HepG2 (cell line): ENCODE measurements at regions not wholly inside any gene's neighbourhood (a gene's known extent, or its start where the extent isn't known, plus 50 kb on each side); places are given as distances from the start of the nearest gene placed in this dataset.

Experiments used
- ATAC-seq: fragments of 200-7000 bp; cut with Tn5 transposase; 3 replicates; pipeline ENCODE4 v1.9.1; 2020; ENCODE audit warnings: mild to moderate bottlenecking, moderate library complexity
- BruUV-seq: library from RNA; stranded (reverse); fragments of 400-500 nt; replicated peaks from 2 replicates; lab custom pipeline; 2021; lab: Mats Ljungman, UMichigan
- CTCF ChIA-PET: fragments of 300-600 bp; formaldehyde crosslinking; extraction: SDS; loops from one replicate; lab custom pipeline; 2021; ENCODE audit warnings: low total read pairs, inconsistent platforms, low intra/inter-chr PET ratio; lab: Yijun Ruan, JAX
- POLR2A ChIA-PET: fragments of 350-600 bp; sonication (Branson Sonifier 250); formaldehyde crosslinking; loops from one replicate; lab custom pipeline; 2020; ENCODE audit warnings: antibody characterized with exemption, inconsistent platforms; lab: Yijun Ruan, JAX
- DNase-seq: peaks from one replicate; pipeline ENCODE4 v3.0.0-alpha.2; 2015; ENCODE audit warnings: low spot score
- FAIRE-seq: peaks from 3 replicates; lab custom pipeline; 2011; peaks lifted over from hg19 to GRCh38; lab: Jason Lieb, UNC
- H2AFZ ChIP-seq: one replicate; pipeline ENCODE4 v1.6.1; 2011; ENCODE audit warnings: low read length, inconsistent platforms
- H3K27ac ChIP-seq: fragments of 300-600 bp; 3 replicates; pipeline ENCODE4 v1.8.0; 2011; ENCODE audit warnings: mixed run types, mild to moderate bottlenecking, mixed read lengths, low read length, inconsistent platforms; ENCODE audit not compliant: insufficient read depth; ENCODE audit errors: extremely low read length
- H3K27me3 ChIP-seq, 2 experiments: fragments of 200-600 bp in 1 of 2; 2 replicates in 1 of 2; 3 replicates in 1 of 2; pipeline versions ENCODE4 v1.6.0 to v1.8.0; 2011; ENCODE audit warnings: low read length in 2 of 2, mild to moderate bottlenecking in 2 of 2, moderate library complexity in 2 of 2, inconsistent platforms in 1 of 2; ENCODE audit not compliant: insufficient read depth in 2 of 2, control insufficient read depth in 1 of 2
- H3K36me3 ChIP-seq, 2 experiments: fragments of 200-600 bp in 1 of 2; replicated peaks in 1 of 2; 2 replicates in 1 of 2; 3 replicates in 1 of 2; pipeline versions ENCODE4 v1.5.1 to v1.8.0; 2011; ENCODE audit warnings: low read length in 2 of 2, inconsistent platforms in 1 of 2; ENCODE audit not compliant: insufficient read depth in 2 of 2, control insufficient read depth in 1 of 2
- H3K4me1 ChIP-seq: 2 replicates; pipeline ENCODE4 v1.5.1; 2012; ENCODE audit warnings: low read length, inconsistent platforms; ENCODE audit not compliant: insufficient read depth
- H3K4me2 ChIP-seq: 2 replicates; pipeline ENCODE4 v1.6.0; 2011; ENCODE audit warnings: low read depth, low read length, inconsistent platforms
- H3K4me3 ChIP-seq, 3 experiments: fragments of 200-600 bp in 1 of 3; sonication (generic), shearing (Covaris generic) in 1 of 3; replicated peaks in 1 of 3; 2 replicates each; pipeline ENCODE4 v1.5.1; 2011 to 2016; ENCODE audit warnings: low read length in 3 of 3, inconsistent platforms in 2 of 3, low read depth in 2 of 3, mild to moderate bottlenecking in 2 of 3, control low read depth in 1 of 3, mixed read lengths in 1 of 3; ENCODE audit not compliant: insufficient read depth in 1 of 3
- H3K79me2 ChIP-seq: one replicate; pipeline ENCODE4 v1.6.1; 2011; ENCODE audit warnings: low read length, inconsistent platforms; ENCODE audit not compliant: insufficient read depth
- H3K9ac ChIP-seq: 2 replicates; pipeline ENCODE4 v1.6.0; 2011; ENCODE audit warnings: mild to moderate bottlenecking, low read depth, low read length, inconsistent platforms; ENCODE audit not compliant: insufficient read depth
- H3K9me3 ChIP-seq: 2 replicates; pipeline ENCODE4 v1.5.1; 2012; ENCODE audit warnings: mild to moderate bottlenecking, low read length
- H4K20me1 ChIP-seq: 2 replicates; pipeline ENCODE4 v1.6.0; 2011; ENCODE audit warnings: inconsistent platforms, mild to moderate bottlenecking, low read length, moderate library complexity; ENCODE audit not compliant: insufficient read depth
- GATAD1 ChIP-seq: IDR thresholded peaks from 2 replicates; pipeline ENCODE4 v1.6.1; 2016; ENCODE audit warnings: missing genetic modification reagents, missing compliant biosample characterization
- KLF11 ChIP-seq: IDR thresholded peaks from 2 replicates; pipeline ENCODE4 v1.6.1; 2016; ENCODE audit warnings: missing compliant biosample characterization
- MZF1 ChIP-seq: sonication (generic); formaldehyde crosslinking; IDR thresholded peaks from 2 replicates; pipeline ENCODE4 v1.8.1; 2023; ENCODE audit warnings: mild to moderate bottlenecking, missing genetic modification reagents, borderline replicate concordance
- SMC3 ChIP-seq: IDR thresholded peaks from 2 replicates; pipeline ENCODE4 v1.6.1; 2011; ENCODE audit warnings: low read length, improper control_type of control experiment
- SRY ChIP-seq: sonication (generic); formaldehyde crosslinking; IDR thresholded peaks from 2 replicates; pipeline ENCODE4 v1.8.0; 2022; ENCODE audit warnings: mild to moderate bottlenecking, missing genetic modification reagents
- ZBTB21 ChIP-seq: sonication (generic); formaldehyde crosslinking; IDR thresholded peaks from 2 replicates; pipeline ENCODE4 v1.4.0; 2020; ENCODE audit warnings: missing genetic modification reagents
- ZBTB43 ChIP-seq: sonication (generic); formaldehyde crosslinking; conservative IDR thresholded peaks from 2 replicates; pipeline ENCODE4 v1.4.0; 2020; ENCODE audit warnings: missing genetic modification reagents
- ZNF614 ChIP-seq: IDR thresholded peaks from 2 replicates; pipeline ENCODE4 v1.6.1; 2018; ENCODE audit warnings: missing biosample characterization, missing genetic modification reagents, inconsistent platforms, borderline replicate concordance
- ZNF616 ChIP-seq: sonication (generic); formaldehyde crosslinking; IDR thresholded peaks from 2 replicates; pipeline ENCODE4 v1.5.0; 2020; ENCODE audit warnings: low read depth, mild to moderate bottlenecking, missing genetic modification reagents
- ZNF691 ChIP-seq: sonication (generic); formaldehyde crosslinking; IDR thresholded peaks from 2 replicates; pipeline ENCODE4 v1.4.0; 2020; ENCODE audit warnings: missing genetic modification reagents, low read depth, mild to moderate bottlenecking, borderline replicate concordance
- ZNF788 ChIP-seq: sonication (generic); formaldehyde crosslinking; IDR thresholded peaks from 2 replicates; pipeline ENCODE4 v1.5.0; 2020; ENCODE audit warnings: mild to moderate bottlenecking, missing genetic modification reagents, borderline replicate concordance
- WGBS: methylation state at CpG from one replicate; pipeline ENCODE4 v1.1.6; 2017; ENCODE audit warnings: low lambda C conversion rate; 5-methylcytosine and 5-hydroxymethylcytosine counted together
- in situ Hi-C: cut with HindIII; loops from 2 replicates; pipeline ENCODE4 v1.10.0; 2017; ENCODE audit warnings: low pct_unique_long_range_greater_than_20kb; ENCODE audit not compliant: extremely low pct_ligation_motif_present
- intact Hi-C: fragments of 100-400 bp; cut with micrococcal nuclease; formaldehyde crosslinking; loops from one replicate; pipeline ENCODE4 v1.10.0; 2022; ENCODE audit not compliant: unreplicated experiment

GRCh38 chr3:76034649-76035048, 249.3 kb upstream of the ZNF717 start:
- Histone ChIP-seq H3K4me3 (no peak overlapping the region), H3K27me3 (no peaks in the 10 kb centered on the region), H3K4me2 (no peak overlapping the region), H2AFZ (no peak overlapping the region), H3K9ac (no peak overlapping the region), H4K20me1 (no peaks in the 10 kb centered on the region), H3K36me3 (no peaks in the 10 kb centered on the region), H3K79me2 (no peaks in the 10 kb centered on the region), H3K27ac (no peak overlapping the region), H3K4me1 (no peaks in the 10 kb centered on the region), H3K9me3 (peaks cover 6% of the 10 kb centered on the region; the same call in 1 of the 2 replicates)
- FAIRE-seq (no peak), ATAC-seq (no peak), DNase-seq (no peak)
- in situ Hi-C loops: no loop called here
- intact Hi-C loops: no loop called here
- TF ChIP-seq ZNF614 (CRISPR knock-in tag): no peak
- TF ChIP-seq SMC3: no peak
- no peak for TF ChIP-seq ZNF691 (CRISPR knock-in tag)
- no peak for TF ChIP-seq KLF11
- TF ChIP-seq ZBTB21 (CRISPR knock-in tag): no peak
- no peak for TF ChIP-seq ZNF616
- no peak for TF ChIP-seq MZF1
- TF ChIP-seq ZNF788: no peak
- TF ChIP-seq GATAD1 (CRISPR knock-in tag): no peak
- no peak for TF ChIP-seq ZBTB43 (CRISPR knock-in tag)
- TF ChIP-seq SRY (CRISPR knock-in tag): no peak
- no TSS peak for BruUV-seq
- ChIA-PET POLR2A (no interaction called here), CTCF (no interaction called here)
- 23% methylated on average over 4 of the region's 4 CpGs for WGBS
